ENCODE measurements at regions not wholly inside any gene's neighbourhood (a gene's known extent, or its start where the extent isn't known, plus 50 kb on each side); places are given as distances from the start of the nearest gene placed in this dataset.

- no peak for TF ChIP-seq SNAI1 (CRISPR knock-in tag; IDR thresholded peaks at IDR 0.05; ENCODE audit: borderline replicate concordance)
- no peak for TF ChIP-seq KDM4B (CRISPR knock-in tag; IDR thresholded peaks at IDR 0.05)
- TF ChIP-seq ATF1 (CRISPR knock-in tag; IDR thresholded peaks at IDR 0.05), result no peak
- no peak for TF ChIP-seq NFKBIZ (CRISPR knock-in tag; IDR thresholded peaks at IDR 0.05)
- TF ChIP-seq ZNF841 (CRISPR knock-in tag; IDR thresholded peaks at IDR 0.05; ENCODE audit: borderline replicate concordance), result no peak
- no peak for TF ChIP-seq ZBTB42 (CRISPR knock-in tag; IDR thresholded peaks at IDR 0.05)
- TF ChIP-seq PBX3 (CRISPR knock-in tag; IDR thresholded peaks at IDR 0.05; ENCODE audit: borderline replicate concordance), result no peak
- TF ChIP-seq E2F2 (CRISPR knock-in tag; IDR thresholded peaks at IDR 0.05; ENCODE audit: borderline replicate concordance), result no peak
- no peak for TF ChIP-seq ZBED4 (CRISPR knock-in tag; IDR thresholded peaks at IDR 0.05; ENCODE audit: borderline replicate concordance)
- no peak for TF ChIP-seq ZNF256 (CRISPR knock-in tag; conservative IDR thresholded peaks at IDR 0.05)
- no peak for TF ChIP-seq ZNF770 (CRISPR knock-in tag; IDR thresholded peaks at IDR 0.05)
- no peak for TF ChIP-seq ZNF768 (CRISPR knock-in tag; IDR thresholded peaks at IDR 0.05)
- no peak for TF ChIP-seq ONECUT2 (CRISPR knock-in tag; IDR thresholded peaks at IDR 0.05)
Observed at GRCh38 chr9:14985419-14985818, 75.2 kb upstream of the FREM1 start (continued).

All from HepG2 (cell line).